Kasumi-1 (cell line): ENCODE measurements at regions not wholly inside any gene's neighbourhood (a gene's known extent, or its start where the extent isn't known, plus 50 kb on each side); places are given as distances from the start of the nearest gene placed in this dataset.

Experiments
- DNase-seq, 2 experiments: peaks; one replicate each; lab custom pipeline; 2025; lab: John Stamatoyannopoulos, UW

GRCh38 chr3:99114565-99115291, 213.2 kb upstream of the DCBLD2 start:
- DNase-seq = no peak

GRCh38 chr3:99111235-99111634, 209.7 kb upstream of the DCBLD2 start:
- no peak for DNase-seq

GRCh38 chr3:99110401-99110800, 208.9 kb upstream of the DCBLD2 start:
- no peak for DNase-seq

- peak; percentile 15 to 36 for DNase-seq
These were observed 207.0 kb upstream of the DCBLD2 start for GRCh38 chr3:99108508-99108907.

- DNase-seq = no peak
These were observed 193.1 kb upstream of the DCBLD2 start for GRCh38 chr3:99094606-99095005.

- DNase-seq = no peak
These were observed 185.8 kb upstream of the DCBLD2 start for GRCh38 chr3:99087277-99087676.

GRCh38 chr3:99084826-99085225, 183.3 kb upstream of the DCBLD2 start:
- DNase-seq = peak in 1 of 2 experiments; percentile 21

GRCh38 chr3:99084156-99084555, 182.7 kb upstream of the DCBLD2 start:
- no peak for DNase-seq

- no peak for DNase-seq
These were observed 169.6 kb upstream of the DCBLD2 start for GRCh38 chr3:99071096-99071495.

- DNase-seq = no peak
These were observed 168.5 kb upstream of the DCBLD2 start for GRCh38 chr3:99069973-99070372.

GRCh38 chr3:99066863-99067262, 165.4 kb upstream of the DCBLD2 start:
- no peak for DNase-seq

GRCh38 chr3:99049164-99049563, 147.7 kb upstream of the DCBLD2 start:
- DNase-seq = no peak

- DNase-seq = no peak
These were observed 140.3 kb upstream of the DCBLD2 start for GRCh38 chr3:99041747-99042146.

- DNase-seq = no peak
These were observed 130.3 kb upstream of the DCBLD2 start for GRCh38 chr3:99031778-99032177.

- DNase-seq = peak; percentile 32 to 42
These were observed 122.2 kb upstream of the DCBLD2 start for GRCh38 chr3:99023590-99024192.

- no peak for DNase-seq
These were observed 120.0 kb upstream of the DCBLD2 start for GRCh38 chr3:99021466-99021865.

- no peak for DNase-seq
These were observed 115.0 kb upstream of the DCBLD2 start for GRCh38 chr3:99016452-99016851.

- DNase-seq = no peak
These were observed 112.4 kb upstream of the DCBLD2 start for GRCh38 chr3:99013777-99014315.

GRCh38 chr3:99013077-99013476, 111.6 kb upstream of the DCBLD2 start:
- no peak for DNase-seq

GRCh38 chr3:99012051-99012450, 110.6 kb upstream of the DCBLD2 start:
- DNase-seq = no peak

GRCh38 chr3:99009851-99010250, 108.4 kb upstream of the DCBLD2 start:
- no peak for DNase-seq

- no peak for DNase-seq
These were observed 105.2 kb upstream of the DCBLD2 start for GRCh38 chr3:99006686-99007085.

GRCh38 chr3:98999675-99000074, 98.2 kb upstream of the DCBLD2 start:
- DNase-seq = no peak
